ENCODE measurements at regions not wholly inside any gene's neighbourhood (a gene's known extent, or its start where the extent isn't known, plus 50 kb on each side); places are given as distances from the start of the nearest gene placed in this dataset.

GRCh38 chr11:71341173-71341572 is 88.8 kb upstream of the SHANK2 start:
- no peaks in the 10 kb centered on the region for H3K36me3 ChIP-seq (ENCODE audit: control insufficient read depth, insufficient read depth, low read length)
- DNase-seq (ENCODE audit: low read depth): no peak
- no peak for FAIRE-seq
- no peak overlapping the region for H3K4me3 ChIP-seq (ENCODE audit: low read depth, low read length)
- H3K27me3 ChIP-seq (ENCODE audit: control insufficient read depth, insufficient read depth, low read length): peaks cover 1% of the 10 kb centered on the region
- no peak for TF ChIP-seq CTCF (IDR thresholded peaks at IDR 0.05; ENCODE audit: insufficient read depth, low read length, severe bottlenecking)

GRCh38 chr11:71340086-71340606 is 87.8 kb upstream of the SHANK2 start:
- no peak for DNase-seq (ENCODE audit: low read depth)
- Histone ChIP-seq H3K36me3 (ENCODE audit: control insufficient read depth, insufficient read depth, low read length) (no peaks in the 10 kb centered on the region), H3K4me3 (ENCODE audit: low read depth, low read length) (no peak overlapping the region), H3K27me3 (ENCODE audit: control insufficient read depth, insufficient read depth, low read length) (no peaks in the 10 kb centered on the region)
- peak; percentile 83 for FAIRE-seq
- no peak for TF ChIP-seq CTCF (IDR thresholded peaks at IDR 0.05; ENCODE audit: insufficient read depth, low read length, severe bottlenecking)

GRCh38 chr11:71339396-71339881 is 87.1 kb upstream of the SHANK2 start:
- no peak for TF ChIP-seq CTCF (IDR thresholded peaks at IDR 0.05; ENCODE audit: insufficient read depth, low read length, severe bottlenecking)

GRCh38 chr11:71338801-71339395 is 86.5 kb upstream of the SHANK2 start:
- DNase-seq (ENCODE audit: low read depth) (no peak), FAIRE-seq (no peak)
- Histone ChIP-seq H3K27me3 (ENCODE audit: control insufficient read depth, insufficient read depth, low read length) (no peaks in the 10 kb centered on the region), H3K36me3 (ENCODE audit: control insufficient read depth, insufficient read depth, low read length) (no peaks in the 10 kb centered on the region), H3K4me3 (ENCODE audit: low read depth, low read length) (no peak overlapping the region)
- no peak for TF ChIP-seq CTCF (IDR thresholded peaks at IDR 0.05; ENCODE audit: insufficient read depth, low read length, severe bottlenecking)

More at GRCh38 chr11:71339396-71339881, 87.1 kb upstream of the SHANK2 start:
- Histone ChIP-seq H3K36me3 (ENCODE audit: control insufficient read depth, insufficient read depth, low read length) (no peaks in the 10 kb centered on the region), H3K27me3 (ENCODE audit: control insufficient read depth, insufficient read depth, low read length) (no peaks in the 10 kb centered on the region), H3K4me3 (ENCODE audit: low read depth, low read length) (no peak overlapping the region)
- DNase-seq (ENCODE audit: low read depth) (peak; percentile 88), FAIRE-seq (peak; percentile 82)

GRCh38 chr11:71336996-71337754 is 84.8 kb upstream of the SHANK2 start:
- FAIRE-seq (no peak), DNase-seq (ENCODE audit: low read depth) (no peak)
- no peaks in the 10 kb centered on the region for H3K36me3 ChIP-seq (ENCODE audit: control insufficient read depth, insufficient read depth, low read length)
- no peaks in the 10 kb centered on the region for H3K27me3 ChIP-seq (ENCODE audit: control insufficient read depth, insufficient read depth, low read length)
- no peak for TF ChIP-seq CTCF (IDR thresholded peaks at IDR 0.05; ENCODE audit: insufficient read depth, low read length, severe bottlenecking)
- no peak overlapping the region for H3K4me3 ChIP-seq (ENCODE audit: low read depth, low read length)

Measured in bronchial epithelial cell (primary cell).